GM19452 (cell line): ENCODE measurements at regions not wholly inside any gene's neighbourhood (a gene's known extent, or its start where the extent isn't known, plus 50 kb on each side); places are given as distances from the start of the nearest gene placed in this dataset.

ENCODE experiments used
- ATAC-seq: cut with Tn5 transposase; IDR thresholded peaks from one replicate; pipeline ENCODE4 v1.9.1; 2021; ENCODE audit not compliant: unreplicated experiment

DNA sequence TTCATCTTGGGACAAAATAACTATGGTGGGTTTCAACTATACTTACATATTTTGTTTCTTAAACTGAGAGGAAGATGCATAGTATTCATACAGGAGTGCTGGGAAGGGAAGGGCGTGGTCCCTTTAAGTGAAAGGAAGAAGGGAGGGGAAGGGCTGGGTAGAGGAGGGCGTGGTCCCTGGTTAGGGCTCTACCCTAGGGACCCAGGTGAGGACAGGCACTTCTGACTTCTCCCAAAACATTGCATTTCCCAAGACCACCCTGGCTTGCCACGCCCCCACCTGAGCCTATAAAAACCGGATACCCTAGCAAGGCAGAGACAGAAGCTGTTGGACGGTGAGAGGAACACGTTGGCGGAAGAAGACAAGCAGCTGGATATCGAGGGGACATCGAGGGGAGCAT lies 157.6 kb upstream of the PLXNA4 start:
- ATAC-seq = no peak

DNA sequence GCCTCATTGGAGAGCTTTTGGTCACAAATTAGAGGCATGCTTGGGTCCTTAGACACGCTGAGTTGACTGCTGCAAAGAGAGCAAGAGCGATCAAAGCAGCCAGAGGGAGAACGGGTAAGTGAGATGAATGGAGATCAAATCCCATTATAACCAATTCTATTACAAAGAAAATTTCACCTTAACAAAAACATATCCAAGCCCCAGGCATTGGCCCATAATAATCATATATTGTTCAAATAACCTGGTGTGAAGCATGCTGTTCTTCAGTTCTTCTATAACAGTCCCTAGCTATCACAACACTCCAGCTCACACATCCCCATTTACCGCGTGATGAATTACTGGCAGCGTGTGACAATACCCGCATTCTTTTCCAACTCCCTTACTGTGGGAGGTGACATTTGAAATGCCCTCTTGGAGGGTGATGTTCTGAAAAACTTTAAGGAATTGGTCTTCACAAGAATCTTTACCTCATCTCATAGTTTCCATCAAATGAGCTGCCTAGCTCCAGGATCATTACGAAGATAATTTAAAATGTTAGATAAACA lies 156.1 kb upstream of the PLXNA4 start:
- no peak for ATAC-seq

DNA sequence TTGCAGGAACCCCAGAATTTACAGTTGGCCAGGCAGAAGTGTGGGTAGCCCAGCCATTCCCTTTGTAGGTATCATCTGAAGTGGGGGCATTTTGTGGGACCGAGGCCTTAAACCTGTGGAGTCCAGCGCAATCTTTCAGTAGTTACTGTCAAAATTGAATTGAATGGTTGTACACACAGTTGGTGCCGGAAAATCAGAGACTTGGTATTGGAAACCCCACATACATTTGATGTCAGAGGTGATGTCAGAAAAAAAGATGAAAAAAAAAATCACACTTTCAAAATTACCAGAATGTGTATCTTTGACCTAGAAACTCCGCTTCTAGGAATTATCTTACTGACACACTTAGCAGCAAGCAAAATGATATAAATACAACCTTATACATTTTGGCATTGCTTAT lies 153.8 kb upstream of the PLXNA4 start:
- no peak for ATAC-seq

DNA sequence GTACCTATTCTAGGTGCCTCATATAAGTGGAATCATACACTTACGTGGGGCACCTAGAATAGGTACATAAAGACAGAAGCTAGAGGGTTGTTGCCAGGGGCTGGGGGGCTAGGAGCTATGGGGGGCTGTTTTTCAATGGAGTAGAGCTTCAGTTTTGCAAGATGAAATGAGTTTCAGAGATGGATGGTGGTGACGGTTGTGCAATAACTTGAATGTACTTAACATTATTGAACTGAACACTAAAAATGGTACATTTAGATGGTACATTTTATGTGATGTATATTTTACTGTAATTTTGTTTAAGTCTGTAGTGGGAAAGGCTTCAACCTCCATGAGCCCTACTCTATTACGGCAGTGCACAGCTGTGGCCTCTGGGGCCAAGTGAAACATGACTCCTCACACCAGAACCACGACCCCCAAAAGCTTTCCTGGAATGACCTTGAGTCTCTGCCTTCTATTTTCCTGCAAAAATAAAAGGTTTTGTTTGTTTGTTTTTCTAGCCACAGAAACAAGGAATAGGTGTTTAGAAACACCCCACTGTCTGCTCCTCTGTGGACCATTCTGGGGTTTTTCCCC lies 147.3 kb upstream of the PLXNA4 start:
- ATAC-seq = no peak

DNA sequence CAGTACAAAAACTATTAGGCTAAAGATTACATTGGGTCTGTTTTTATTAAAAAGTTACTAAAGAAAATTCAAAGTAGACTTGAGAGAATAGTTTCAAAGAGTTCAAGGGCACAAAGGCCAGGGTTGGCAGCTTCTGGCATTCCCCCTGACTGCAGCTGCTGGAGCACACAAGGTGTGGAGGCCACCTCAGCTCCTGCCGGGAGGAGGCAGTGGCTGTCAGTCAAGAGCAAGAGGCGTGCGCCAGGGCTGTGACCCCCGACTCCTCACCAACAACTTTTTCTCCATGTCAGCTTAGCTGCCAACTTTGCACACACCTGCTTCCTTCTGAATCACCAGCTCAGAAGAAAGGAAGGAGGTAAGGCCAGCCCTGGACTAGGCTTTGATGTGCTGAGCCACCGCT lies 144.6 kb upstream of the PLXNA4 start:
- ATAC-seq = no peak

DNA sequence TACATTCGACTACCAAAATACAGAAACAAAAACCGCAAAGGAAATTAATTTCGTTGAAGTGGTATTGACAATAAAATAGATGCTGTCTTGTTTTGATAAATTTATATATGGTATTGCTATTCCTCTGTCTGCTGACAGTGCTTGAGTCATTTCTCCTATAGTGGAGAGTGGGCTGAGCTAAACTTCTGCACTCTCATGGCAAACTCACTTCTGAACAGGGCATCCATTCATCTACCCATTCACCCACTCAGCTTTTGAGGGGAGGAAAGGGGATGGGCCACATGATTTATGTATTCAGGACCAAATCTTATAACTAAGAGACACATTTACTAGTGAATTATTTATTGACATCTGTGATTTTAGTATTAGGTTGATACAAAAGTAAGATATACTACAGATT lies 137.6 kb upstream of the PLXNA4 start:
- ATAC-seq = no peak

DNA sequence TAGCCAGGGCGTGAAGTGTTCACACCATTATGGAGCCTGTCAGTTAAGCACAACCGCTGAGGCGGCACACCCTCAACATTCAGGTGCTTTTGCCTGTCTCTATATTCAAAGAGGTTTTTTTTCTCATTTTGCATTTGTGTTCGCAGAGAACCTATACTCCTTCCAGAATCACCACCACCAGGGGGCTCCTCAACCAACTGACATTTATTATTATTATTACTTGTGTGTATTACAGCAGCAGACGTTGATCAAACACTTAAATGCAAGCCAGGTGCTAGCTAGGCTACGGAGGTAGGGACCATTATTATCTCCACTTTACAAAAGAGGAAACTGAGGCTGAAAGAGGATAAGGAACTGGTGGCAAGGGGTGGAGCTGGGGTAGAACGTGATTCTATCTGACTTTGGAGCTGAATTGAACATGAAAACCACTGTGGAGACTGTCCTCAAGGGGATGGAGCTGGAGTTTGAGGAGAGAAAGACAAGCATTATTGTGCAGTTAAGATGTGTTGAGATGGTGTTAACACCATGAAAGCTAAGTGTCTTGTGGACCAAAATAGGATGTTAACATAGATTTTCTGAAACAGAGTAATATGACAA lies 133.8 kb upstream of the PLXNA4 start:
- no peak for ATAC-seq

DNA sequence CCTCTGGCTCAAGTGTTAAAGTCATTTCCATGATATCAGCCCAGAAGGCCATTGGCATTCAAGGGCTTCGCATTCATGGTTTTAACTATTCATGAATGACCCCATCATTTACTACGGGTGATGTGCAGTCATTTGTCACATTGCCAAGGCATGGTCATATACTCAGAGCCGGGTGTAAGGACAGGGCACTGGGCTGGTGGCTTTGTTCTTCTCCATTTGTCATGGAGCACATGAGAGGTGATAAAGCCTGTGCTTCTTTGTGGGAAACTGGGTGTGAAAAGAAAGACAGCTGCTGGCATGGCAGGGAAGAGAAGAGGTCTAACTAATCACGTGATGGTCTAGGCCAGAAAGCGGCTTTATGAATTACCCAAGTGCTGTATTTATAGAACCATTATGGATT lies 132.2 kb upstream of the PLXNA4 start:
- no peak for ATAC-seq

DNA sequence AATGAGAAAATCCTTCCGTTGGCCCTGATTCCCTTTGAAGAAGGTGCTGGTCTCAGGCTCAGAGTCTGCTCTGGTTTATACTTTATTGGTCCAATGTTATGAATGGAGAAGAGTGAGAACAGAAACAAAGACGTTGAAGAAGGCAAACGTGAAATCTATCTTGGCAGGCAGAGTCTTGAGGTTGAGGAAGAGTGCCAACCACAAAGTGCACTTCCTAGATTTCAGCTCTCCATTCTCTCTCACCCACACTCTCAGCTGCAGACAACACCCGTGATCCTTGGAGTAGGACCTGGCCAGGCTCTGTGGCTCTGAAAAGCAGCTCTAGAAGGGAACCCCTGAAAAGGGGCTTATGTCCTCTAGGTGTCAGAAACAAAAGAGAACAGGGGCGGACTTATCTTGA lies 128.9 kb upstream of the PLXNA4 start:
- no peak for ATAC-seq

DNA sequence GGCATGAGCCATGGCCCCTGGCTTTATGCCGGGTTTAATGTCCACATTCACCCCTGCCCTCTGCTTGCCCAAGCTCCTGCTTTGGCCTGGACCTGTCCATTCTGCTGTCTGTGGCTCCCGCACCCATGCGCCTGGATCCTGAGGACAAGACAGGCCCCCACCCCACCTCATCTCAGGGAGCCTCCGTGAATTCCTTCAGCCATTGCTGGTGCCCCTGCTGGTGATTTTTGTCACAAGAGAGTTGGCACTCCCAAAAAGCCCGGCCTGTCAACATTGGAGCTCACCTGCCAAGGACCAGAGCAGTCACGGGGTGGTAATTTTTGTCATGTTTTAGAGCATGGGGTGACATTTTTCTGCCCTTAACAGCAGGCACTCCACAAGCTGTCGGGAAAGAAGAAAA lies 127.5 kb upstream of the PLXNA4 start:
- ATAC-seq = no peak

DNA sequence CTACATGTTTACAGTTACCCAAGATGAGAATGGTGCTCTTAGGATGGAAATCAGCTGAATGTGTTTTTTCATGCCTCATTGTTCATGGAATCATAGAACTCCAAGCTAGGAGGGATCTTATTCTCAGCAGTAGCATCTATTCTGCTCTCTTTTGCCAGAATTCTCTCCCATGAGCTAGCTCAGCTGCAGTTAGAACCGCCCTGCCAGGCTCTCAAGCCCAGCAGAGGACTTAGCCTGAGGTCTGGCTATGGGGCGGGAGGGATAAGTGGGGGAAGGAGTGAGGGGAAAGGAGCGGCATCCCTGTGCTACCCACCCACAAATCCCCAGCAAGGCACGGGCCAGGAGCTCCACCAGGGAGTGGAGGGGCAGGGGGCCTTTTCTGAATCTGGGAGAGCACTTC lies 120.7 kb upstream of the PLXNA4 start:
- no peak for ATAC-seq

DNA sequence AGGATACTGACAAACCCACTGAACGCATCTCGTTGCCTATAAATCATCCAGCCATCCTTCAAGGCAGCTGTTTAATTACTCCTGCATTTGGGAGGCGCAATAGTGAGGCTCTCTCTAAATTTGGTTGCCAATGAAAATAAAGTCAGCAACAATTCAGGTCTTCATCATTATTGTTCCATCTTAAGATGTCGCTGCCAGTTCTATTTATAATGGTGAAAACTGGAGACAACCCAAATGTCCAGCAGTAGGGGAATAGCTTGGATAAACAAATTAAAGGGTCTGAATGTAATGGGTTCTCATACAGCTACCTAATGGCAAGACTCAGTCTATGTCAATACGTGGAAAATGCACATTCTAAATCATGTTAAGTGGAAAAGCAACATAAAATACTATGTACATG lies 120.1 kb upstream of the PLXNA4 start:
- no peak for ATAC-seq

DNA sequence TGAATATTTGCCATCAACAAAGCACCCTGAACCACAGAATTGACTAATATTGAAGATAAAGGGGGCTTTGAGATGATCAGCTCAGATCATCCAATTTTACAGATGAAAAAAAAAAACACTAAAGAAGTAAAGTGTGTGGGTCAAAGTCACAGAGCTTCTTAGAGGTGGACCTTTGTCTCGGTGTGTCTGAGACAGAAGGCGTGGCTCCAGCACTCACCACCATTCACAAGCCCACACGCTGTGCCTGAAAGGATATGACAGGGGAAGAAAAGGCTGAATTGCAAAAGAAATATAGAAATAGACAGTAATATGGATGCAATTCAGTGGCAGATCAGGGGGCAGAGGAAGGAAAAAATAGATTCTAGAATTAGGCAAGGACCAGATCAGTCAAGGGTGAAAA lies 114.9 kb upstream of the PLXNA4 start:
- ATAC-seq = no peak

DNA sequence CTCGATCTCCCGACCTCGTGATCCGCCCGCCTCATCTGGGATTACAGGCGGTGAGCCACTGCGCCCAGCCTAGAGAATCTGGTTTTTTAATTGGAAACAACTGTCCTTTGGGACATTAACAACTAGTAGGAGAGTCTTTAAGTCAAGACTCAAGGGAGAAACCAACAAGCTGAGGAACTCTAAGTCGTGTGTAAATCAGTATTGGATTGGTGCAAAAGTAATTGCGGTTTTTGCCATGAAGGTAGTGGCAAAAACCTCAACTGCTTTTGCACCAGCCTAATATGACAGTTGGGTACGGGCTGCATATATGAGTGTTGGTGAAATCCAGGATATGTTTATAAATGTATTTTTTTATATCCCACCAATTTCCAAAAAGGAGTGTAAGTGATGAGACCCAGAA lies 113.9 kb upstream of the PLXNA4 start:
- ATAC-seq = no peak

DNA sequence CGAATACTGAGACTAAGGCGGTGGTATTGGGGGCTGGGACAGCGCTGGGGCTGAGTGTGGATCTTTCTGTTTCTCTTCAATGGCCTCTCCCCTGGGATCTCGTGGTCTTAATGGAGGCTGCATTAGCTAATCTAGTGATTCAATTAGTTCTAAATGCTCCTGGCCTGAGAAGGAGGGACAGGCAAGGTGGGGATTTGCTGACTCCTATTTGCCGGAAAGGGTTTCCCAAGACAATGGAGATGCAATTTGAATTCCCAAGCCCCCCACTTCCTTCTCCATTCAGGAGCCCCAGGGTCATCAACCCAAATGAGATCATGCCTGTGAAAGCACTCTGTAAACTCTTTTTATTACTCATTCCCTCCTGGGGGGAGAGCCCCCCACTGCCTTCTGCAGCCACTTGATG lies 111.7 kb upstream of the PLXNA4 start:
- ATAC-seq = no peak

DNA sequence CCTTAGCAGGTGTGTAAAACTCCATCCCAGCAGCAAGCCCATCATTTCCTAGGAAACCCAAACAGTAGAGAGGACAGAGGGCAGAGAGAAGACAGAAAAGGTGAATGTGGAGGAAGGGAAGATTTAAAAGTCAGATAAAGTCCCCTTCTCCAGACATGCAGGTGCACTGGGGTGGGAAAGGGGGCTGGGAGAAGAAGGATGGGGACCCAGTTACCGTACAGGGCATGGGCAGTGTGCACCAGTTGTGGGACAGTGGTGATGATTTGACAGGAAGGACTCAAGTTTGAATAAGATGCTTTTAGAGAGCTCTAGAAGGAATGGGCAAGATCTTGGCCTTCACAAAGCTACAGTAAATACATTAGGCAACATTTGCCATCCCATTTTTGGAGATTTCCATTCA lies 110.7 kb upstream of the PLXNA4 start:
- no peak for ATAC-seq

DNA sequence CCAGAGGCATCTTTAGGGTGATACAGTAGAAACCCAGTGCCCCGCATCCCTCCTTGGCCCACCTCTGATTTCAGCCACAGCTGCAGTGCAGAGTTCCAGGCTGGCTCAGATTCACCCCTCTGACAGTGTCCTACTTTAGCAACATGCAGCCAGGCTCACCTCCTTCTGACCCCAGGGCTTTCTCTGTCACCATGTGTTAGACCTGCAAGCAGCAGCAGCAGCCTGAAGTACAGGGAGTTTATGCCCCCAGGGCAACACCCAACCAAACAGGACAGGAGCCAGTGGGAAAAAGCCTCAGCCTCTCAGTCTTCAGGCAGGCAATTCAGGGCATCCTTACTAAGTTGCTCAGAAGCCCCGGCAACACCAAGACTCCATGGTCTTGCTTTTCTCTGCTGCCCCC lies 109.0 kb upstream of the PLXNA4 start:
- ATAC-seq = no peak

DNA sequence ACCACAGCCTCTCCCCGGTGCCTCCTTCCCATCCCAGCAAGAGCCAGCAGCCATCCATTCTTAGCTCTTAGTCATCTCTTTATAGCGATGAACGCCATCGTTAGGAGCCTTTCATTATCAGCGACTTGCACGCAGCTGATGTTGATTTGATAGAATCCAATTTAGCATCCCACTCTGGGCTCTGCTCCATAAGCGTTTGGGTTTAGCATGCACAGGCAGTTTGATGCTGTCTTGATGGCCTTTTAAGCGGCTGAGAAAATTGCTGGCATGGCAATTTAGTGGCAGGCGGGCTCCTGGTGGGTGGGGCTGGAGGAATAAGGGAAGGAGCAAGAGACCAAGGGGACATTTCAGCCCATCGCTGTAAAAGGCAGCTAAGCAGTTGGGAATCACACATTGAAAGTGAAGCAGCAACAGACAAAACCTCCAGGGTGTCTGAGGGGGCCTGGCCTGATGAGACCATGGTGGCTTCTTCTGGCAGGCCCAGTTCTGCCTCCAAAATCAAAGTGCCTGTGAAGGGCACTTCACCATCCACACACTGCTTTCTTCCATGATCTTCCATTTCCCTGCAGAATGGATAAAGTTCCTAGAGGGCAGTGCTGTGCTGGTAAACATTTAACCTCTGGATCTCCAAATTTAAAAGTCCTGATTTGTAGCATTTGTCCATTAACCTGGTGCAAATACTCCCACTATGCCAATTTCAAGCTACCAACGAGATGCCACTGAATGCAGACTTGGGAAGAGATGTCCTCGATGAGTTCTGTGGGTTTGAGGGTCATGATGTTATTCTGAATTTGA lies 107.8 kb upstream of the PLXNA4 start:
- no peak for ATAC-seq

DNA sequence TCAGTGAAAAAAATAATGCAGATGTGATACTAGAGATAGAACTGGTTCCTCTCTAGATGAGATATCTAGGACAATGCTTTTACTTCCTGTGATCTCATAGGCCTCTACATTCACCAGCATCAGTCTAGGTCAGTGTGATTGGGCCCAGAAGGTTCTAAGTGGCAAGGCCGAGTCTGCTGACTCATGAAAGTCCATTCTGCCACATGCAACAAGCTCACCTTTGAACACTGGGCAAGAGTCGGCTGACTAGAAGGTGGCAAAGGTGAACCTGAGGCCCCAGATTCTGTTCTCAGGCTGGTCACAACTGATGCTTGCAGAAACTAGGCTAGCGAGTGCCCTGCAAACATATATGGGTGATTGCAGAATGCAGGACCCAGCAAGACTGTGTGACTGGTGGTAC lies 105.7 kb upstream of the PLXNA4 start:
- ATAC-seq = no peak

DNA sequence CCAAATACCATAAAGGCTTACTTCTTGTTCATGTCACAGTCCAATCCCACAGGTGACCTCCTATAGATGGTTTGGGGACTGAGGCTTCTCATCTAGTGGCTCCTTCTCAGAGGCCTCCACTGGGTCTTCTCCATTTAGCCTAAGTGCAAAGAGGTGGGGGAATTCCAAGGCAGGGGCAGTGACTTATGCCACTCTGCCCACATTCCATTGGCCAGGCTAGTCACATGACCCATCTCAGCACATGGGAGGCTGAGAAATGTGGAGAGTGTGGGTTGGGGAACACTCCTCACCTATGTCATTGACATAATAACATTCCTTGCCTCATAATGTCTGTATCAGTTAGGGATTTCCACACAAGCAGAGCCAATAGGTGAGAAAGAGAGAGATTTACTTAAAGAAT lies 104.3 kb upstream of the PLXNA4 start:
- ATAC-seq = no peak

DNA sequence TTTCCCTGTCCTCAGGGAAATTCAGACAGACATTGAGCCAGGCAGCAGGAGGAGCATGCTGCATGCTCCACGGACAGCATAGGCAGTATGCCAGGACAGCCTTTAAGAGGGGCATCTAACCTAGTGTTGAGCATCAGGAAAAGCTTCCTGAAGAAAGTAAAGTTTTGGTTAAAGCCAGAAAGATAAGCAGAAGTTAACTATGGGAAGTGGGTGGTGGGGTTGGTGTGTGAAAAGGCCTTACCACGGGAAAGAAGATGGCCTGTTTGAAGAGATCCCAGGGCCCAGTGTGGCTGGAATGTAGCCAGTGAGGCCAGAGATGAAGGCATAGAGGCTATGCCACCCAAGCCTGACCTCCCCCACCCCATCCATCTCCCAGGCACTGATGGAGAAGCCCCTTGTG lies 102.4 kb upstream of the PLXNA4 start:
- ATAC-seq = no peak

DNA sequence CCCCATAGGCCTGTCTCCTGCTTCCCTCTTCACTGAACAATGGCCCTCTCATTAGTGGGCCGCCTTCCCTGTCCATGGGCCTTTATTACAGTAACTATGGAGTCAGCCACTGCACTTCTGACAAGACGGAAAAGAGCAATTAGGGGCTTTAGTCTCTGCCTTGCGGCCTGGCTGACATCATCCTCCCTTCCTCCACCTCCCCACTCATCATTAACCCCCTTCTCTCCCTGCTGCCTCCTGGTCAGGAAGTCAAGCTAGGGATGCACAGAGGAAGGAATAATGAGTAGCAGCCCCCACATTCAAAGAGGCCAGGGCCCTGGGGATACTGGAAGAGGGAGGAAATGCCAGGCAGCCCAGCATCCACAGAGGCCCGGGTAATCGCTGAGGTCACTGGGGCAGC lies 101.6 kb upstream of the PLXNA4 start:
- ATAC-seq = no peak
